Pons (tissue), 1 donor: ENCODE measurements at regions not wholly inside any gene's neighbourhood (a gene's known extent, or its start where the extent isn't known, plus 50 kb on each side); places are given as distances from the start of the nearest gene placed in this dataset.

Experiments used
- DNase-seq: peaks from one replicate; pipeline ENCODE4 v3.0.0-alpha.2; 2016; ENCODE audit warnings: low spot score

- no peak for DNase-seq
Observed at GRCh38 chr12:84676787-84677186, 235.8 kb downstream of the SLC6A15 start.

GRCh38 chr12:84661786-84662185, 250.8 kb downstream of the SLC6A15 start:
- DNase-seq, result no peak

- DNase-seq, result no peak
Observed at GRCh38 chr12:84660139-84660538, 252.5 kb downstream of the SLC6A15 start.

- DNase-seq, result no peak
Observed at GRCh38 chr12:84658877-84659276, 253.7 kb downstream of the SLC6A15 start.

GRCh38 chr12:84656705-84657104, 255.9 kb downstream of the SLC6A15 start:
- no peak for DNase-seq

GRCh38 chr12:84653482-84653881, 259.1 kb downstream of the SLC6A15 start:
- no peak for DNase-seq

- DNase-seq, result no peak
Observed at GRCh38 chr12:84648425-84648824, 264.2 kb downstream of the SLC6A15 start.

GRCh38 chr12:84644908-84645307, 267.7 kb downstream of the SLC6A15 start:
- DNase-seq, result no peak

- no peak for DNase-seq
Observed at GRCh38 chr12:84643993-84644392, 268.6 kb downstream of the SLC6A15 start.

GRCh38 chr12:84641940-84642545, 270.6 kb downstream of the SLC6A15 start:
- DNase-seq, result no peak

- DNase-seq, result no peak
Observed at GRCh38 chr12:84638811-84639368, 273.7 kb downstream of the SLC6A15 start.

GRCh38 chr12:84637926-84638325, 274.7 kb downstream of the SLC6A15 start:
- no peak for DNase-seq

GRCh38 chr12:84636801-84637290, 275.8 kb downstream of the SLC6A15 start:
- no peak for DNase-seq

GRCh38 chr12:84634526-84634925, 278.1 kb downstream of the SLC6A15 start:
- no peak for DNase-seq

GRCh38 chr12:84632556-84632955, 280.0 kb downstream of the SLC6A15 start:
- no peak for DNase-seq

- no peak for DNase-seq
Observed at GRCh38 chr12:84631020-84631419, 281.6 kb downstream of the SLC6A15 start.

- DNase-seq, result no peak
Observed at GRCh38 chr12:84627593-84627992, 285.0 kb downstream of the SLC6A15 start.

GRCh38 chr12:84624601-84625000, 288.0 kb downstream of the SLC6A15 start:
- DNase-seq, result no peak

GRCh38 chr12:84619053-84619571, 293.5 kb downstream of the SLC6A15 start:
- DNase-seq, result no peak

GRCh38 chr12:84607170-84607819, 305.3 kb downstream of the SLC6A15 start:
- DNase-seq, result no peak

- DNase-seq, result no peak
Observed at GRCh38 chr12:84605983-84606382, 306.6 kb downstream of the SLC6A15 start.

- no peak for DNase-seq
Observed at GRCh38 chr12:84604551-84604950, 308.0 kb downstream of the SLC6A15 start.
